ENCODE measurements at regions not wholly inside any gene's neighbourhood (a gene's known extent, or its start where the extent isn't known, plus 50 kb on each side); places are given as distances from the start of the nearest gene placed in this dataset.

DNA sequence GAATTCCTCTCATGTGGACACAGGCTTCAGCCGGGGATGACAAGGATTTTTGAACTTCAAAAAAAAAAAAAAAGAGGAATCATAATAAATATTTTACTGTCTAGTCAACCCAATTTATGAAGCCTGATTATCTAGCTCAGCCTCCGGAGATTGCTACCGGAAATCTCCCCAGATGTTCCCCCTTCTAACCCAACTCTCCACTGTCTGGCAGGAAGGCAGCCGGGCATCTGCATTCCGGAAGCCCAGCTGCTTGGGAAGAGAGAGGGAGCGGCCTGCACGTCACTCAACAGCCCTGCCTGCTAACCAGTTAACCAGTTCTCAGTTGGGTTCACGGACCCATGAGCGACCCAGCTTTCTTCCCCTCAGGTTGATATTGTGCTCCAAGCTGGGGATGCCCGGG lies 87.2 kb upstream of the POU3F3 start:
- Mint-ChIP-seq H3K9me3 (peaks cover 14% of the 10 kb centered on the region), H3K27me3 (ENCODE audit: low read depth) (peaks cover 5% of the 10 kb centered on the region), H3K4me3 (no peak overlapping the region), H3K27ac (no peak overlapping the region), H3K4me1 (no peaks in the 10 kb centered on the region), H3K36me3 (no peaks in the 10 kb centered on the region)
- DNase-seq (ENCODE audit: low spot score in 2 of 2, unreplicated experiment in 2 of 2), result no peak
- TF ChIP-seq, protein P1, sequence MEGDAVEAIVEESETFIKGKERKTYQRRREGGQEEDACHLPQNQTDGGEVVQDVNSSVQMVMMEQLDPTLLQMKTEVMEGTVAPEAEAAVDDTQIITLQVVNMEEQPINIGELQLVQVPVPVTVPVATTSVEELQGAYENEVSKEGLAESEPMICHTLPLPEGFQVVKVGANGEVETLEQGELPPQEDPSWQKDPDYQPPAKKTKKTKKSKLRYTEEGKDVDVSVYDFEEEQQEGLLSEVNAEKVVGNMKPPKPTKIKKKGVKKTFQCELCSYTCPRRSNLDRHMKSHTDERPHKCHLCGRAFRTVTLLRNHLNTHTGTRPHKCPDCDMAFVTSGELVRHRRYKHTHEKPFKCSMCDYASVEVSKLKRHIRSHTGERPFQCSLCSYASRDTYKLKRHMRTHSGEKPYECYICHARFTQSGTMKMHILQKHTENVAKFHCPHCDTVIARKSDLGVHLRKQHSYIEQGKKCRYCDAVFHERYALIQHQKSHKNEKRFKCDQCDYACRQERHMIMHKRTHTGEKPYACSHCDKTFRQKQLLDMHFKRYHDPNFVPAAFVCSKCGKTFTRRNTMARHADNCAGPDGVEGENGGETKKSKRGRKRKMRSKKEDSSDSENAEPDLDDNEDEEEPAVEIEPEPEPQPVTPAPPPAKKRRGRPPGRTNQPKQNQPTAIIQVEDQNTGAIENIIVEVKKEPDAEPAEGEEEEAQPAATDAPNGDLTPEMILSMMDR (IDR thresholded peaks at IDR 0.05; ENCODE audit: unreplicated experiment), result no peak

DNA sequence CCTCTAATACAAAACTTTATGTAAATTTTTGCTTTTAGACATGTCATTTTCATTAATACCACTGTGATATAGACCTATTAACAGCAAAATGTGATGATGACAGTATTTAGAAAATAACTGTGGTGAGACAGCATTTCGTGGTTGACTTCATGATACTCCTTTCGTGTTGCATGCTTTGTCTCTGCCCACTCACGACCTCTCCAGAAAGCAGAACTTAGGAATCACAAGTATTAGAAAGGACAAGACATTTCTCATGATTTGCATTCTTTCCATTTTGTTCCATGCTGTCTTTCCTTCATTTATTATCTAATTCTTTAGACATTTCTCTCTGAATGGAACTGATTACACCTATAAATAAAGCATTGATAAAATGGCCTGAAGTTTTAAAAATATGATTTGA lies 85.2 kb upstream of the POU3F3 start:
- Mint-ChIP-seq H3K9me3 (peaks cover 14% of the 10 kb centered on the region), H3K27ac (no peak overlapping the region), H3K27me3 (ENCODE audit: low read depth) (peaks cover 7% of the 10 kb centered on the region), H3K4me1 (no peaks in the 10 kb centered on the region), H3K36me3 (no peaks in the 10 kb centered on the region), H3K4me3 (no peak overlapping the region)
- TF ChIP-seq, protein P1 (IDR thresholded peaks at IDR 0.05; ENCODE audit: unreplicated experiment), result no peak
- no peak for DNase-seq (ENCODE audit: low spot score in 2 of 2, unreplicated experiment in 2 of 2)

DNA sequence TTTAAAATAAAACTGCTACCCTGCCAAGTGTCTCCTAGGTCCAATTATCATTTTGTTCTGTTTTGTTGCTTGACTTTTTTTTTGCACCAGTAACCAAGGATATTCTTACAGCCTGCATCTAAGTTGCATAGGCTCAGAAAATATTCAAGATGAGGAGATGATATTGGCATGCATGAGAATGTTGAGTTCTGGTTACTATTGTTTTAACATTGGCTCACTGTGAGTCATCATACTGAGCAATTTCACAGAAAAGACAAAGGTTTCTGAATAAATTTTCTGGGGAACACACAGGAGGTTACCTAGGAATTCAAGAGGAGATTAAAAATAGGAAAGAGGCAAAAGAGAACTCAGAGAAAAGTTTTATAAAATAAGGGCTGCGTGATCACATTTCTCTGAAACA lies 84.8 kb upstream of the POU3F3 start:
- no peak for DNase-seq (ENCODE audit: low spot score in 2 of 2, unreplicated experiment in 2 of 2)
- TF ChIP-seq, protein P1 (IDR thresholded peaks at IDR 0.05; ENCODE audit: unreplicated experiment), result no peak
- Mint-ChIP-seq H3K4me1 (no peaks in the 10 kb centered on the region), H3K27me3 (ENCODE audit: low read depth) (peaks cover 7% of the 10 kb centered on the region), H3K4me3 (no peak overlapping the region), H3K9me3 (peaks cover 14% of the 10 kb centered on the region), H3K27ac (no peak overlapping the region), H3K36me3 (no peaks in the 10 kb centered on the region)

DNA sequence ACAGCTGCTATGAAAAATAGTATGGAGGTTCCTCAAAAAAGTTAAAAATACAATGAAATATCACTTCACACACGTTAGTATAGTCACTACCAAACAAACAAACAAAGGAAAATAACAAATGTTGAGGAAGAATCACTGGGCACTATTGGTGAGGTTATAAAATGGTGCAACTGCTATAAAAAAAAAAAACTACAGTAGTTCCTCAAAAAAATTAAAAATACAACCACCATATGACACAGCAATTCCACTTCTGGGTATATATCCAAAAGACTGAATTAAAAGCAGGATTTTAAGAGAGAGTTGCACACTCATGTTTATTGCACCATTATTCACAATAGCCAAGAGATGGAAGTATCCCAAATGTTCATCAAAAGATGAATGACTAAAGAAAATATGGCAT lies 80.9 kb upstream of the POU3F3 start:
- H3K4me3 Mint-ChIP-seq, result no peak overlapping the region

DNA sequence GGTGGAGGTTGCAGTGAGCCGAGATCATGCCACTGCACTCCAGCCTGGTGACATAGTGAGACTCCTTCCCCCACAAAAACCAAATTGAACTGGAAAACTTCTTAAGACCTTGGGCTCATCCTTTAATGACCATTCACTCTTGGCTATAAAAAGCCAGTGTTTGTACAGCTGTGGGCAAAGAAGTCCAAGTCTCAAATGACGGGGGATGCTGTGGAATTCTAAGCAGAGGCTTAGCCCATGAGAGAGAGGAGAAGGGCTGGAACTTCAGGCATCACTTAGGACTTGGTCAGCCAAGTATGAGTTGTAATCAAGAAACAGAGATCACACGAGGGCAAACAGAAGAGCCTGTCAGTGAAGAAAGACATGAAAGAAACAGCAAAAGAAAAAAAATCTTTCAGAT lies 79.3 kb upstream of the POU3F3 start:
- Mint-ChIP-seq H3K27ac (no peak overlapping the region), H3K36me3 (no peaks in the 10 kb centered on the region), H3K4me3 (no peak overlapping the region), H3K27me3 (ENCODE audit: low read depth) (peaks cover 24% of the 10 kb centered on the region), H3K9me3 (peaks cover 12% of the 10 kb centered on the region), H3K4me1 (no peaks in the 10 kb centered on the region)
- DNase-seq (ENCODE audit: low spot score in 2 of 2, unreplicated experiment in 2 of 2), result no peak
- TF ChIP-seq, protein P1 (IDR thresholded peaks at IDR 0.05; ENCODE audit: unreplicated experiment), result no peak

More for the DNA sequence above, 80.9 kb upstream of the POU3F3 start:
- no peak overlapping the region for H3K27ac Mint-ChIP-seq
- H3K9me3 Mint-ChIP-seq, result peaks cover 14% of the 10 kb centered on the region
- H3K36me3 Mint-ChIP-seq, result no peaks in the 10 kb centered on the region
- peaks cover 24% of the 10 kb centered on the region for H3K27me3 Mint-ChIP-seq (ENCODE audit: low read depth)
- no peak for DNase-seq (ENCODE audit: low spot score in 2 of 2, unreplicated experiment in 2 of 2)
- TF ChIP-seq, protein P1 (IDR thresholded peaks at IDR 0.05; ENCODE audit: unreplicated experiment), result no peak
- no peaks in the 10 kb centered on the region for H3K4me1 Mint-ChIP-seq

DNA sequence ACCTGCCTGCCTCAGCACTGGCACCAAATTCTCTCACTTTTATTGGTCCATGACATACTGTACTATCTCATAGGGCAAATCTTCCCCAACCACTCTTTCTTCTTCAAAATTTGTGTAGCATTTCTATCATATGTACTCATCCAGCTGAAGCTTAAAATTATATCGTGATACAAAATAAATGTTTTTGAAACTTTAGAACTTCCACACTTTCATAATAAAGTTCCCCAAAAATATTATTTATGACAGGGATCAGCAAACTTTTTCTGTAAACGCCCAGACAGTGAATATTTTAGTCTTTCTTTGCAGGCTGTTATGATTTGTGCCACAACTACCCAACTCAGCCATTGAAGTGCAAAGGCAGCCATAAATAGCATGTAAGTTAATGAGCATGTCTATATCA lies 76.2 kb upstream of the POU3F3 start:
- Mint-ChIP-seq H3K4me1 (no peaks in the 10 kb centered on the region), H3K36me3 (no peaks in the 10 kb centered on the region), H3K9me3 (no peaks in the 10 kb centered on the region), H3K27me3 (ENCODE audit: low read depth) (peaks cover 21% of the 10 kb centered on the region), H3K27ac (no peak overlapping the region), H3K4me3 (no peak overlapping the region)
- DNase-seq (ENCODE audit: low spot score in 2 of 2, unreplicated experiment in 2 of 2), result no peak
- TF ChIP-seq, protein P1 (IDR thresholded peaks at IDR 0.05; ENCODE audit: unreplicated experiment), result no peak
